SH-SY5Y (cell line): ENCODE measurements at regions not wholly inside any gene's neighbourhood (a gene's known extent, or its start where the extent isn't known, plus 50 kb on each side); places are given as distances from the start of the nearest gene placed in this dataset.

ENCODE experiments used
- GATA2 ChIP-seq: IDR thresholded peaks from 2 replicates; pipeline ENCODE4 v1.6.1; 2011; ENCODE audit warnings: mild to moderate bottlenecking, low read depth, low read length
- GATA3 ChIP-seq: IDR thresholded peaks from 2 replicates; pipeline ENCODE4 v1.6.1; 2011; ENCODE audit warnings: low read depth, mild to moderate bottlenecking, low read length, moderate library complexity

GRCh38 chr15:62899090-62899493, 143.5 kb upstream of the TPM1 start:
- TF ChIP-seq GATA2 (no peak), GATA3 (no peak)
